Naive thymus-derived CD8-positive, alpha-beta T cell (primary cell): ENCODE measurements at regions not wholly inside any gene's neighbourhood (a gene's known extent, or its start where the extent isn't known, plus 50 kb on each side); places are given as distances from the start of the nearest gene placed in this dataset.
"Not testable (repeated sequence)": the region's sequence is repeated elsewhere in the genome, so short reads cannot be mapped to it uniquely, and the experiment has no call there.

Experiments used
- ATAC-seq, 2 donors: fragments of 150-1000 bp; cut with Tn5 transposase in 1 of 2; sonication (Bioruptor Pico), chemical (Tn5 transposase) in 1 of 2; 1 replicate in 1 of 2; 2 replicates in 1 of 2; pipeline ENCODE4 v1.10.0; 2021; ENCODE audit warnings: mild to moderate bottlenecking in 2 of 2, moderate library complexity in 2 of 2
- POLR2A ChIA-PET: fragments of 350-600 bp; sonication (Branson Sonifier 250); formaldehyde crosslinking; loops from one replicate; lab custom pipeline; 2021; ENCODE audit warnings: antibody characterized with exemption; lab: Charles Lee
- DNase-seq, 10 donors: peaks; one replicate each; pipeline versions ENCODE4 v3.0.0 to v3.0.0-alpha.2; 2020 to 2022
- H3K27ac Mint-ChIP-seq, 10 donors: one replicate each; pipeline ENCODE4 v1.8.0; 2020 to 2022; ENCODE audit warnings: mild to moderate bottlenecking in 10 of 10, mixed read lengths in 10 of 10, moderate library complexity in 4 of 10, inconsistent platforms in 1 of 10
- H3K27me3 Mint-ChIP-seq, 5 donors: one replicate each; pipeline ENCODE4 v1.8.0; 2021 to 2022; ENCODE audit warnings: mixed read lengths in 5 of 5
- H3K36me3 Mint-ChIP-seq, 3 donors: one replicate each; pipeline ENCODE4 v1.8.0; 2020 to 2022; ENCODE audit warnings: mixed read lengths in 3 of 3, mild to moderate bottlenecking in 2 of 3, inconsistent platforms in 1 of 3
- H3K4me1 Mint-ChIP-seq, 4 donors: one replicate each; pipeline ENCODE4 v1.8.0; 2021 to 2022; ENCODE audit warnings: mixed read lengths in 4 of 4
- H3K4me3 Mint-ChIP-seq, 10 donors: one replicate each; pipeline ENCODE4 v1.8.0; 2020 to 2022; ENCODE audit warnings: mild to moderate bottlenecking in 10 of 10, mixed read lengths in 10 of 10, moderate library complexity in 6 of 10, inconsistent platforms in 1 of 10
- H3K9me3 Mint-ChIP-seq, 9 donors: one replicate each; pipeline ENCODE4 v1.8.0; 2020 to 2022; ENCODE audit warnings: mixed read lengths in 9 of 9, mild to moderate bottlenecking in 3 of 9, inconsistent platforms in 1 of 9, moderate library complexity in 1 of 9

GRCh38 chr18:34322365-34323289 is 97.9 kb upstream of the NOL4 start:
- Mint-ChIP-seq H3K27me3 (no peaks in the 10 kb centered on the region), H3K27ac (no peak overlapping the region), H3K36me3 (no peaks in the 10 kb centered on the region), H3K4me3 (no peak overlapping the region), H3K9me3 (peaks cover 0 to 11% (median 2%) of the 10 kb centered on the region in 9 donors), H3K4me1 (no peaks in the 10 kb centered on the region)
- POLR2A ChIA-PET, result no interaction called here
- DNase-seq, result no peak
- ATAC-seq, result no peak

DNA sequence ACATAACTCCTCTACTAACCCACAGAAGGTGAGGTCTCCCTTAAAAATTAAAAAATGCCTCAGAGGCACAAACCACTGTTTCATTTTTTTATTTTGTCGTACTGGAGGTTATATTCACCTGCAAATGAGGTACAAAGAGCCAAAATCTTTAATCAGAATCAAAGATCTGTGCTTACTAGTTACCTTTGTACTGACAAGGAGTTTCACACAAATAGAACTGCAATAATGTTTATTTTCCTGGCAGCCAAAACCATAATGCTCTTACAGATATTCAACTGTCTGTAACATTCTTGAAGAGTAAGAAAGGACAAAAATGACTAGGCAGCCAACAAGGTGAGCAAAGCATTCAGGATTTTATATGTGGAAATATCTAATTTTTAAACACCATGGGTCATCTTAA is 105.1 kb upstream of the NOL4 start:
- Mint-ChIP-seq H3K27ac (no peak overlapping the region), H3K27me3 (peaks cover 0 to 3% (median 0%) of the 10 kb centered on the region in 5 donors), H3K9me3 (peaks cover 3 to 18% (median 9%) of the 10 kb centered on the region in 9 donors), H3K4me3 (no peak overlapping the region), H3K36me3 (no peaks in the 10 kb centered on the region), H3K4me1 (no peaks in the 10 kb centered on the region)
- no peak for ATAC-seq
- POLR2A ChIA-PET, result no interaction called here
- DNase-seq, result no peak

DNA sequence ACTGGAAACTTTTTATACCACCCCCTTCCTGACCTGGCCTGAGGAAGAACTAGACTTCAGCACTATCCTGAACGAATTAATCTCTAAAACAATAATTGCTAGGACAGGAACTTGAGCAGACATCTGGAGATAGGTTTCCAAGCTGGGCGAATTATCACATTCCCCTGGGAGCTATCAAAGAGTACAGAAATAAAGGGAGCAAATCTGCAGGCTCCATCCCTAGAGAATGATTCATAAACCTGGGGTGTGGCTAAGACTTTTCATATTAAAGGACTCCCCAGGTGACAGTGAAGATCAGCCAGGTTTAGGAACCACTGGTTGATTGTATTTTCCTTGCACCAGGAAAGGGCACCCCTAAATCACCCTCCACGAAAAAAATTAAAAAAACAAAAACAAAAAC is 105.6 kb upstream of the NOL4 start:
- Mint-ChIP-seq H3K9me3 (peaks cover 3 to 18% (median 9%) of the 10 kb centered on the region in 9 donors), H3K27ac (no peak overlapping the region), H3K4me1 (no peaks in the 10 kb centered on the region), H3K27me3 (peaks cover 0 to 3% (median 0%) of the 10 kb centered on the region in 5 donors), H3K36me3 (no peaks in the 10 kb centered on the region), H3K4me3 (no peak overlapping the region)
- no peak for ATAC-seq
- no peak for DNase-seq
- POLR2A ChIA-PET, result no interaction called here

- DNase-seq, ATAC-seq, H3K36me3 Mint-ChIP-seq, H3K27me3 Mint-ChIP-seq, H3K4me3 Mint-ChIP-seq, H3K27ac Mint-ChIP-seq, POLR2A ChIA-PET, H3K4me1 Mint-ChIP-seq: not testable (repeated sequence)
- peaks cover 3 to 15% (median 7%) of the 10 kb centered on the region in 9 donors for H3K9me3 Mint-ChIP-seq
Measured at GRCh38 chr18:34330907-34331306, 106.2 kb upstream of the NOL4 start.

GRCh38 chr18:34331343-34331742 is 106.6 kb upstream of the NOL4 start:
- H3K36me3 Mint-ChIP-seq, H3K27me3 Mint-ChIP-seq, H3K4me1 Mint-ChIP-seq, DNase-seq, ATAC-seq, H3K4me3 Mint-ChIP-seq, POLR2A ChIA-PET, H3K27ac Mint-ChIP-seq: not testable (repeated sequence)
- peaks cover 3 to 14% (median 6%) of the 10 kb centered on the region in 9 donors for H3K9me3 Mint-ChIP-seq

GRCh38 chr18:34339155-34339554 is 114.4 kb upstream of the NOL4 start:
- DNase-seq, result no peak
- Mint-ChIP-seq H3K4me3 (no peak overlapping the region), H3K27me3 (no peaks in the 10 kb centered on the region), H3K36me3 (no peaks in the 10 kb centered on the region), H3K4me1 (no peaks in the 10 kb centered on the region), H3K9me3 (peaks cover 0 to 20% (median 4%) of the 10 kb centered on the region in 9 donors), H3K27ac (no peak overlapping the region)
- no peak for ATAC-seq
- POLR2A ChIA-PET, result no interaction called here

- Mint-ChIP-seq H3K4me3 (no peak overlapping the region), H3K27me3 (no peaks in the 10 kb centered on the region), H3K27ac (no peak overlapping the region), H3K36me3 (no peaks in the 10 kb centered on the region), H3K9me3 (peaks cover 0 to 20% (median 5%) of the 10 kb centered on the region in 9 donors), H3K4me1 (no peaks in the 10 kb centered on the region)
- ATAC-seq (no peak), DNase-seq (no peak)
- POLR2A ChIA-PET, result no interaction called here
Measured at GRCh38 chr18:34342960-34343359, 118.2 kb upstream of the NOL4 start.

GRCh38 chr18:34345738-34346137 is 121.0 kb upstream of the NOL4 start:
- Mint-ChIP-seq H3K4me3 (no peak overlapping the region), H3K36me3 (no peaks in the 10 kb centered on the region), H3K27ac (no peak overlapping the region), H3K9me3 (peaks cover 0 to 20% (median 4%) of the 10 kb centered on the region in 9 donors), H3K4me1 (no peaks in the 10 kb centered on the region), H3K27me3 (no peaks in the 10 kb centered on the region)
- no peak for ATAC-seq
- DNase-seq, result no peak
- POLR2A ChIA-PET, result no interaction called here

GRCh38 chr18:34350778-34351177 is 126.1 kb upstream of the NOL4 start:
- POLR2A ChIA-PET, result no interaction called here
- Mint-ChIP-seq H3K4me3 (no peak overlapping the region), H3K27me3 (no peaks in the 10 kb centered on the region), H3K27ac (no peak overlapping the region), H3K36me3 (no peaks in the 10 kb centered on the region), H3K9me3 (peaks cover 0 to 12% (median 2%) of the 10 kb centered on the region in 9 donors), H3K4me1 (no peaks in the 10 kb centered on the region)
- ATAC-seq (no peak), DNase-seq (no peak)

GRCh38 chr18:34352385-34353163 is 127.9 kb upstream of the NOL4 start:
- ATAC-seq, result no peak
- Mint-ChIP-seq H3K4me1 (no peaks in the 10 kb centered on the region), H3K36me3 (no peaks in the 10 kb centered on the region), H3K27ac (no peak overlapping the region), H3K27me3 (no peaks in the 10 kb centered on the region), H3K4me3 (no peak overlapping the region), H3K9me3 (peaks cover 2 to 15% (median 5%) of the 10 kb centered on the region in 9 donors)
- DNase-seq, result no peak
- POLR2A ChIA-PET, result no interaction called here

DNA sequence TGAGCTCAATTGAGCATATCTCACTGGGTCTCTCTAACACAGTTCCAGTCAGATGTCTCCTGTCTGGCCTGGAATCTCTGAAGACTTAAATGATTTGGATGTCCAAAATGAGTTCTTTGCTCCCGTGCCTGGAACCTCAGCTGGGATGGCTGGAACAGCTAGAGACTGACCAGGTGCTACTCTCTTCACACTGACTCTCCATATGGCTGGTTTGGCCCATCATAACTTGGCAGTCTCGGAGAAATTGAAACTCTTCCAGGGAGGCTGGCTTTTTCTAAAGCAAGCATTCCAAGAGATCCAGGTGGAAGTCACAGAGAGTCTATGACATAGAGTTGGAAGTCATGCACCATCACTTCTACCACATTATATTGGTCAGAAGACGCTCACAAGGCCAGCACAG is 129.6 kb upstream of the NOL4 start:
- Mint-ChIP-seq H3K4me3 (no peak overlapping the region), H3K9me3 (peaks cover 1 to 14% (median 5%) of the 10 kb centered on the region in 9 donors), H3K27ac (no peak overlapping the region), H3K4me1 (no peaks in the 10 kb centered on the region), H3K36me3 (no peaks in the 10 kb centered on the region), H3K27me3 (no peaks in the 10 kb centered on the region)
- DNase-seq, result no peak
- ATAC-seq, result no peak
- POLR2A ChIA-PET, result no interaction called here

GRCh38 chr18:34357944-34358580 is 133.3 kb upstream of the NOL4 start:
- DNase-seq (no peak), ATAC-seq (no peak)
- H3K36me3 Mint-ChIP-seq, result peaks cover 0 to 4% (median 0%) of the 10 kb centered on the region in 3 donors
- H3K4me1 Mint-ChIP-seq, result no peaks in the 10 kb centered on the region
- H3K4me3 Mint-ChIP-seq, result no peak overlapping the region
- POLR2A ChIA-PET, result no interaction called here
- H3K27me3 Mint-ChIP-seq, result no peaks in the 10 kb centered on the region
- peaks cover 0 to 14% (median 5%) of the 10 kb centered on the region in 9 donors for H3K9me3 Mint-ChIP-seq
- no peak overlapping the region for H3K27ac Mint-ChIP-seq

- Mint-ChIP-seq H3K36me3 (peaks cover 0 to 4% (median 0%) of the 10 kb centered on the region in 3 donors), H3K27ac (no peak overlapping the region), H3K9me3 (peaks cover 0 to 14% (median 5%) of the 10 kb centered on the region in 9 donors), H3K27me3 (no peaks in the 10 kb centered on the region), H3K4me1 (no peaks in the 10 kb centered on the region), H3K4me3 (no peak overlapping the region)
- POLR2A ChIA-PET, result no interaction called here
- ATAC-seq (no peak), DNase-seq (no peak)
Measured at GRCh38 chr18:34358923-34359322, 134.2 kb upstream of the NOL4 start.
